K562 (cell line): ENCODE measurements at regions not wholly inside any gene's neighbourhood (a gene's known extent, or its start where the extent isn't known, plus 50 kb on each side); places are given as distances from the start of the nearest gene placed in this dataset.

ENCODE experiments used
- GABPA ChIP-seq: fragments of 200-800 bp; sonication (Bioruptor generic); conservative IDR thresholded peaks from 2 replicates; pipeline ENCODE4 v1.6.1; 2016; ENCODE audit warnings: low read depth, missing genetic modification characterization, missing compliant biosample characterization
- HDAC3 ChIP-seq: fragments of 450-650 bp; IDR thresholded peaks from 2 replicates; pipeline ENCODE4 v1.6.1; 2018; ENCODE audit warnings: borderline replicate concordance, mild to moderate bottlenecking, moderate library complexity; ENCODE audit not compliant: partially characterized antibody
- HNRNPL ChIP-seq: fragments of 200-400 bp; formaldehyde crosslinking; IDR thresholded peaks from 2 replicates; pipeline ENCODE4 v1.6.1; 2017; ENCODE audit warnings: low read depth, mild to moderate bottlenecking, low read length
- KHSRP ChIP-seq: fragments of 450-650 bp; IDR thresholded peaks from 2 replicates; pipeline ENCODE4 v1.6.1; 2017
- KLF1 ChIP-seq: fragments of 450-650 bp; IDR thresholded peaks from 2 replicates; pipeline ENCODE4 v1.6.1; 2016; ENCODE audit warnings: missing genetic modification characterization, missing compliant biosample characterization
- MTA3 ChIP-seq: fragments of 450-650 bp; formaldehyde crosslinking; IDR thresholded peaks from 2 replicates; pipeline ENCODE4 v1.6.1; 2017; ENCODE audit warnings: mild to moderate bottlenecking, borderline replicate concordance
- NEUROD1 ChIP-seq: fragments of 150-350 bp; IDR thresholded peaks from 2 replicates; pipeline ENCODE4 v1.6.1; 2014; ENCODE audit warnings: borderline replicate concordance, low read length, low read depth; ENCODE audit not compliant: partially characterized antibody
- PML ChIP-seq: IDR thresholded peaks from 2 replicates; pipeline ENCODE4 v1.6.1; 2012; ENCODE audit warnings: low read length, inconsistent platforms
- POLR2G ChIP-seq: fragments of 200-400 bp; formaldehyde crosslinking; IDR thresholded peaks from 2 replicates; pipeline ENCODE4 v1.6.1; 2017; ENCODE audit warnings: low read depth, mild to moderate bottlenecking, antibody characterized with exemption, low read length, moderate library complexity
- RCOR1 ChIP-seq, 2 experiments: IDR thresholded peaks; 2 replicates each; pipeline ENCODE4 v1.6.1; 2012; ENCODE audit warnings: low read depth in 2 of 2, low read length in 2 of 2, borderline replicate concordance in 1 of 2, improper control_type of control experiment in 1 of 2
- SMAD3 ChIP-seq: fragments of 450-650 bp; formaldehyde crosslinking; conservative IDR thresholded peaks from 2 replicates; pipeline ENCODE4 v1.4.0; 2020; ENCODE audit warnings: mild to moderate bottlenecking
- ZC3H11A ChIP-seq: IDR thresholded peaks from 2 replicates; pipeline ENCODE4 v1.6.1; 2012; ENCODE audit warnings: low read depth, low read length, improper control_type of control experiment
- ZFP36 ChIP-seq: fragments of 150-350 bp; IDR thresholded peaks from 2 replicates; pipeline ENCODE4 v1.6.1; 2018; ENCODE audit warnings: low read length, low read depth; ENCODE audit not compliant: partially characterized antibody
- ZFPM2 ChIP-seq: fragments of 250-450 bp; sonication (Bioruptor Pico); IDR thresholded peaks from 2 replicates; pipeline ENCODE4 v1.5.1; 2022; ENCODE audit warnings: mild to moderate bottlenecking
- ZFX ChIP-seq: sonication (generic); formaldehyde crosslinking; IDR thresholded peaks from 2 replicates; pipeline ENCODE4 v1.8.0; 2022; ENCODE audit warnings: mild to moderate bottlenecking, missing genetic modification reagents, moderate library complexity
- ZKSCAN8 ChIP-seq: fragments of 200-800 bp; sonication (Bioruptor generic); IDR thresholded peaks from 2 replicates; pipeline ENCODE4 v1.6.1; 2016; ENCODE audit warnings: missing genetic modification characterization, missing compliant biosample characterization
- ZNF134 ChIP-seq: fragments of 250-450 bp; sonication (Bioruptor Pico); conservative IDR thresholded peaks from 2 replicates; pipeline ENCODE4 v1.4.0; 2020
- ZNF24 ChIP-seq: fragments of 450-650 bp; IDR thresholded peaks from 2 replicates; pipeline ENCODE4 v1.6.1; 2016
- ZNF449 ChIP-seq: fragments of 250-450 bp; sonication (Bioruptor Pico); IDR thresholded peaks from 2 replicates; pipeline ENCODE4 v1.8.0; 2022; ENCODE audit warnings: moderate library complexity, mild to moderate bottlenecking, inconsistent platforms
- ZNF609 ChIP-seq: sonication (generic); formaldehyde crosslinking; IDR thresholded peaks from 2 replicates; pipeline ENCODE4 v1.8.1; 2023; ENCODE audit warnings: missing genetic modification reagents, mild to moderate bottlenecking, borderline replicate concordance
- ZNF75A ChIP-seq: fragments of 450-650 bp; formaldehyde crosslinking; IDR thresholded peaks from 2 replicates; pipeline ENCODE4 v1.4.0; 2020; ENCODE audit warnings: mild to moderate bottlenecking
- ZNF785 ChIP-seq: fragments of 250-450 bp; sonication (Bioruptor Pico); IDR thresholded peaks from 2 replicates; pipeline ENCODE4 v1.4.0; 2020; ENCODE audit warnings: mild to moderate bottlenecking
- ZNF830 ChIP-seq: fragments of 250-450 bp; sonication (Bioruptor Pico); IDR thresholded peaks from 2 replicates; pipeline ENCODE4 v1.5.0; 2021; ENCODE audit warnings: mild to moderate bottlenecking

DNA sequence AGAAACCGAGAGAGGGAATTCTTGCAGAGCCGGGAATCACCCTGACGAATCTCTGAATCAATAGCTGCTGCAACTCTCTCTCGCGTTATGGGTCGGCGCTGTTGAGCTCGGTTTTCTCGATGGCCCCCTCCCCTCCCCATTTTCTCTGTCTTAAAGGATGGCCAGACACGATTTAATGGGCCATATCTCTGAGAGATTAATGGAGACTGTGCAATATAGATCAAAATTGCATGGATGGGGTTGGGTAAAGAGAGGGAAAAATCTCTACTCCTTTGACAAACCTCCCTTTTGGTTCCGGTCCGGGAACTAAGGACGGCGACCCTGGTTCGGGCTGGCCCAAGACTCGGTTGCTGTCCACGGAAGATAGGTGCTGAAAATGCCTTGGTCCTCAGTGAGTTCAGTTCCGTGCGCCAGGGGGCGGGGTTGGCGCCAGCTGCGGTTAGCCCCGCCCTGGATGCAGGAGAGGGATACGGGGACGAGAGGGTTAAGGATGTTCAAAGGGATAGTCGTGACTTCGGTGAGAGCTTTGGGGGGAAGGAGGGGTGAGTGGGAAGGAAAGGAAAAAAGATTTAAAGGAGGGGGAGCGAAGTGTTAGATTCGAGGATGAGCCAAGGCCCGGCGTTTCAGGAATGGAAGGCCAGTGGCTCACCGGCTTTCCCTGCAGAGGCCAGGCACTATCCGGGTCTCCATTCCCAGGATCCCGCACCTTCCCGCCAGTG, 103.6 kb upstream of the HSD17B12 start (continued):
- TF ChIP-seq ZFPM2 (CRISPR knock-in tag) (no peak), KHSRP (no peak), POLR2G (no peak), ZC3H11A (no peak), RCOR1 (IDR thresholded peaks at IDR 0.05; ENCODE audit: borderline replicate concordance in 1 of 2, low read depth in 2 of 2, low read length in 2 of 2) (peak in 1 of 2 experiments; percentile 89; a peak in 2 of 4 replicates), ZNF75A (no peak), ZNF609 (CRISPR knock-in tag) (no peak), ZNF449 (0 out of 2 replicates have a peak, but pooled peaks have one; percentile 19), NEUROD1 (no peak), ZNF830 (no peak), ZNF24 (no peak), ZFX (no peak), HNRNPL (no peak), SMAD3 (CRISPR knock-in tag) (no peak), PML (no peak), ZKSCAN8 (no peak), ZNF134 (CRISPR knock-in tag) (no peak), KLF1 (tag) (0 out of 2 replicates have a peak, but pooled peaks have one; percentile 33), ZFP36 (no peak), GABPA (no peak), MTA3 (no peak), ZNF785 (no peak), HDAC3 (no peak)
